Mesendoderm (in vitro differentiated cells): ENCODE measurements at regions not wholly inside any gene's neighbourhood (a gene's known extent, or its start where the extent isn't known, plus 50 kb on each side); places are given as distances from the start of the nearest gene placed in this dataset.
"Not testable (repeated sequence)": the region's sequence is repeated elsewhere in the genome, so short reads cannot be mapped to it uniquely, and the experiment has no call there.

Source experiments
- DNase-seq: peaks from one replicate; pipeline ENCODE4 v3.0.0; 2013
- H2AK5ac ChIP-seq: 2 replicates; pipeline ENCODE4 v1.6.1; 2013; ENCODE audit warnings: low read length, inconsistent platforms
- H2BK120ac ChIP-seq: 2 replicates; pipeline ENCODE4 v1.6.1; 2013; ENCODE audit warnings: low read depth, mild to moderate bottlenecking, low read length, moderate library complexity, mixed read lengths
- H2BK15ac ChIP-seq: replicated peaks from 2 replicates; pipeline ENCODE4 v1.6.1; 2013; ENCODE audit warnings: low read depth, mild to moderate bottlenecking, moderate library complexity
- H2BK5ac ChIP-seq: 2 replicates; pipeline ENCODE4 v1.6.1; 2013; ENCODE audit warnings: low read length, inconsistent platforms
- H3K18ac ChIP-seq: 2 replicates; pipeline ENCODE4 v1.6.1; 2013; ENCODE audit warnings: mild to moderate bottlenecking, low read length, mixed read lengths
- H3K23ac ChIP-seq: one replicate; pipeline ENCODE4 v1.6.1; 2013; ENCODE audit warnings: low read length
- H3K27ac ChIP-seq: 2 replicates; pipeline ENCODE4 v1.5.1; 2013; ENCODE audit warnings: low read depth, mild to moderate bottlenecking, inconsistent platforms, low read length, moderate library complexity
- H3K27me3 ChIP-seq: 2 replicates; pipeline ENCODE4 v1.6.1; 2013; ENCODE audit warnings: low read length, control low read depth, mild to moderate bottlenecking, inconsistent platforms; ENCODE audit not compliant: insufficient read depth, poor library complexity
- H3K36me3 ChIP-seq: 2 replicates; pipeline ENCODE4 v1.6.1; 2013; ENCODE audit warnings: low read length, inconsistent platforms; ENCODE audit not compliant: control insufficient read depth, insufficient read depth
- H3K4ac ChIP-seq: one replicate; pipeline ENCODE4 v1.6.1; 2013; ENCODE audit warnings: low read depth, mild to moderate bottlenecking, low read length, moderate library complexity
- H3K4me1 ChIP-seq: 2 replicates; pipeline ENCODE4 v1.6.1; 2013; ENCODE audit warnings: low read depth, low read length, inconsistent platforms; ENCODE audit not compliant: control insufficient read depth
- H3K4me2 ChIP-seq: 2 replicates; pipeline ENCODE4 v1.6.1; 2013; ENCODE audit warnings: low read length
- H3K4me3 ChIP-seq: 2 replicates; pipeline ENCODE4 v1.5.1; 2013; ENCODE audit warnings: mild to moderate bottlenecking, low read length
- H3K56ac ChIP-seq: one replicate; pipeline ENCODE4 v1.6.1; 2013; ENCODE audit warnings: low read length
- H3K79me1 ChIP-seq: 2 replicates; pipeline ENCODE4 v1.6.1; 2013; ENCODE audit warnings: low read length, inconsistent platforms
- H3K79me2 ChIP-seq: 2 replicates; pipeline ENCODE4 v1.6.1; 2013; ENCODE audit warnings: mild to moderate bottlenecking, low read length; ENCODE audit not compliant: control insufficient read depth, insufficient read depth
- H3K9ac ChIP-seq: 2 replicates; pipeline ENCODE4 v1.6.1; 2013; ENCODE audit warnings: low read length, inconsistent platforms
- H4K5ac ChIP-seq: one replicate; pipeline ENCODE4 v1.6.1; 2013; ENCODE audit warnings: low read length
- H4K8ac ChIP-seq: one replicate; pipeline ENCODE4 v1.6.1; 2013; ENCODE audit warnings: low read depth, mild to moderate bottlenecking, control low read depth, low read length, moderate library complexity
- WGBS: extraction: QIAGEN DNeasy Blood & Tissue Kit; methylation state at CpG from one replicate; pipeline ENCODE4 v1.1.7; 2013; ENCODE audit warnings: low lambda C conversion rate, missing lambda C conversion rate; ENCODE audit not compliant: insufficient coverage; ENCODE audit errors: extremely low coverage; 5-methylcytosine and 5-hydroxymethylcytosine counted together

DNA sequence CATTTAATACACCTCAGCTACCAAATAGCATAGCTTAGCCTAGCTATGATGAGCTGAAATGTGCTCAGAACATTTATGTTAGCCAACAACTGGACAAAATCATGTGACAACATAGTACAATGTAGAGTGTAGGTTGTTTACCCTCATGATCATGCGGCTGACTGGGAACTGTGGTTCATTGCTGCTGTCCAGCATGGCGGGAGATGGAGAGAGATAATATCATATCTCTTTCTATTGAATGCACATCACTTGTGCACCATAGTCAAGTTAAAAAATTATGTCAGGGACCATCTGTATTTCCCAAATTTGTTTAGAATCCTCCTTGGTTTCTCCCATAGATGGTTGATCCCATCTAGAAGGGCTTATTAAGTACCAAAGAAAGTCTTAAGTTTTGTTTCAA, 151.1 kb upstream of the ELL2 start:
- Histone ChIP-seq H3K23ac (no peak overlapping the region), H4K8ac (no peak overlapping the region), H2BK120ac (no peak overlapping the region), H2BK5ac (no peak overlapping the region), H3K4me1 (no peaks in the 10 kb centered on the region), H3K4me3 (no peak overlapping the region), H3K9ac (no peak overlapping the region), H3K56ac (no peak overlapping the region), H3K4me2 (no peak overlapping the region), H3K27ac (no peak overlapping the region), H3K27me3 (no peaks in the 10 kb centered on the region), H3K36me3 (no peaks in the 10 kb centered on the region), H3K18ac (no peak overlapping the region), H4K5ac (no peak overlapping the region), H3K79me1 (no peaks in the 10 kb centered on the region), H2AK5ac (no peak overlapping the region), H2BK15ac (no peak overlapping the region), H3K79me2 (no peaks in the 10 kb centered on the region), H3K4ac (no peak overlapping the region)
- no peak for DNase-seq
- no CpG with 5 or more reads among the region's 2 CpGs for WGBS

DNA sequence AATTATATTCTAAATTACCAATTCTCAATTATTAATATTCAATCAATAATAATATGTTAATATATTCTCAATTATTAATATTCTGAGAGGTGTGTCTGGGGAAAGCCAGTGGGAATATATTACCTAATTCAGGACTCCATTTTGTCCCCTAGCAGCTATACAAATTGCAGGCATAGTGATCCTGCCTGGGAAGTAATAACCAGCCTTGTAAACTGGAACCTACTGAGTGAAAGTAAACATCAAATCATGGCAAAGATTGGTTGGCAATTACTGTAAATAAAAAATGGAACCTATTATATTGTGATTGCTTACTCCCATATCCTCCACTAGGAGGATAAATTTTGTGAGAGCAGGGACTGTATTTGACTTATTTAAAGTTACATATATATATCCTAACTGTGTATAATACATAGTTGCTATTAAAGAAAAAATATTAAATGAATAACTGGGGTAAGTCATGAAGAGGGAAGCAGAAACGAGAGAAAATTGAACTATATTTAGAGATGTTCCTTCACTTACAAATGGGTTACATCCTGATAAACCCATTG, 150.5 kb upstream of the ELL2 start:
- DNase-seq: no peak
- Histone ChIP-seq H3K9ac (no peak overlapping the region), H2BK120ac (no peak overlapping the region), H3K4ac (no peak overlapping the region), H3K36me3 (no peaks in the 10 kb centered on the region), H3K23ac (no peak overlapping the region), H3K4me2 (no peak overlapping the region), H3K56ac (no peak overlapping the region), H3K79me2 (no peaks in the 10 kb centered on the region), H3K27ac (no peak overlapping the region), H3K4me1 (no peaks in the 10 kb centered on the region), H2AK5ac (no peak overlapping the region), H3K27me3 (no peaks in the 10 kb centered on the region), H3K18ac (no peak overlapping the region), H3K4me3 (no peak overlapping the region), H2BK5ac (no peak overlapping the region), H2BK15ac (no peak overlapping the region), H4K8ac (no peak overlapping the region), H3K79me1 (no peaks in the 10 kb centered on the region), H4K5ac (no peak overlapping the region)
- WGBS: no CpG with 5 or more reads among the region's 1 CpG

DNA sequence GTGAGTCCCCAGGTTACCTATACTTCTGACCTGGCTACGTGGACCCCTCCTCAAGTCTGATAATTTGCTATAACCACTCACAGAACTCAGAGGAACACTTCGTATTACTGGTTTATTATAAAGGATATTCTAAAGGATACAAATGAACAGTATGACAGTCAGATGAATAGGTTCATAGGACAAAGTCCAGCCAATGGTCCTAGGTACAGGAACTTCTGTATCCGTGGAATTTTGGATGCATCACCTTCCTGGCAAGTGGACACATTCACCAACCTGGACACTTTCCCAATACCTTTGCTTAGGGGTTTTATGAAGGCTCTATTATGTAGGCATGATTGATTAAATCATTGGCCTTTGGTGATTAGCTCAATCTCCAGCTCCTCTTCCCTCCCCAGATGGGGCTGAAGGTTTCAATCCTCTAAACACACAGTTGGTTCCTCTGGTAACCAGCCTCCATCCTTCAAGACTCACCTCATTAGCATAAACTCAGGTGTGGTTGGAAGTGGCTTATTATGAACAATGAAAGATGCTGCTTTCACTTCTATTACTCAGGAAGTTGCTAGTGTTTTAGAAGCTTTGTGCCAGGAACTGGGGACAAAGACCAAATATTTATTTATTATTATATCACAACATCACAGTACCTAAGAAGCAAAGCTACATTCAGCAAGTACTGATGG, 149.6 kb upstream of the ELL2 start:
- Histone ChIP-seq H3K27ac (no peak overlapping the region), H3K79me1 (no peaks in the 10 kb centered on the region), H3K36me3 (no peaks in the 10 kb centered on the region), H3K4me2 (no peak overlapping the region), H2BK15ac (no peak overlapping the region), H4K8ac (no peak overlapping the region), H3K27me3 (no peaks in the 10 kb centered on the region), H3K18ac (no peak overlapping the region), H3K79me2 (no peaks in the 10 kb centered on the region), H3K4me3 (no peak overlapping the region), H2BK120ac (no peak overlapping the region), H3K23ac (no peak overlapping the region), H3K56ac (no peak overlapping the region), H4K5ac (no peak overlapping the region), H3K9ac (no peak overlapping the region), H3K4me1 (no peaks in the 10 kb centered on the region), H3K4ac (no peak overlapping the region), H2BK5ac (no peak overlapping the region), H2AK5ac (no peak overlapping the region)
- no peak for DNase-seq
- WGBS: no CpG with 5 or more reads among the region's 3 CpGs

DNA sequence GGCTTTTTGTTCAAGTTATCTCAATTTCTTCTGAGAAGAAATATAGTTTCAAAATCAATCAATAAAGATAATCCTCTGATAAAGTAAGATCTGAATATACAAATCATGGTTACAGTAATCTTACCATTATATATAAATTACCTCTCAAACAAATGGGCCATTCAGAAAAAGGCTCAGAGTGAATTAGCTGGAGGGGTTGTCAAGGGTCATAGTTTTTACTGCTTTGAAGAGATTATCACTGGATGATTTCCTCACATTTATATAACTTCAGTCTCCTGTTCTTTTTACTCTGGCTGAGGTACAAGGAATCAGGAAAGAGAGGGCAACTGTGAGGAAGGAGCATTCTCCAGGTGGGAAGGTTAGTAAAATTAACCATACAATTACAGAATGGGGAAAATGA, 148.6 kb upstream of the ELL2 start:
- no peaks in the 10 kb centered on the region for H3K4me1 ChIP-seq
- H3K23ac ChIP-seq: no peak overlapping the region
- no peaks in the 10 kb centered on the region for H3K27me3 ChIP-seq
- H3K4me3 ChIP-seq: no peak overlapping the region
- H3K56ac ChIP-seq: no peak overlapping the region
- no peak overlapping the region for H3K9ac ChIP-seq
- no peak overlapping the region for H2AK5ac ChIP-seq
- DNase-seq: no peak
- no peak overlapping the region for H4K8ac ChIP-seq
- H3K79me1 ChIP-seq: no peaks in the 10 kb centered on the region
- H2BK15ac ChIP-seq: no peak overlapping the region
- H3K4me2 ChIP-seq: no peak overlapping the region
- no peak overlapping the region for H2BK120ac ChIP-seq
- H3K18ac ChIP-seq: no peak overlapping the region
- no peaks in the 10 kb centered on the region for H3K79me2 ChIP-seq
- no peaks in the 10 kb centered on the region for H3K36me3 ChIP-seq
- H3K27ac ChIP-seq: no peak overlapping the region
- H2BK5ac ChIP-seq: no peak overlapping the region
- no peak overlapping the region for H4K5ac ChIP-seq
- no peak overlapping the region for H3K4ac ChIP-seq

DNA sequence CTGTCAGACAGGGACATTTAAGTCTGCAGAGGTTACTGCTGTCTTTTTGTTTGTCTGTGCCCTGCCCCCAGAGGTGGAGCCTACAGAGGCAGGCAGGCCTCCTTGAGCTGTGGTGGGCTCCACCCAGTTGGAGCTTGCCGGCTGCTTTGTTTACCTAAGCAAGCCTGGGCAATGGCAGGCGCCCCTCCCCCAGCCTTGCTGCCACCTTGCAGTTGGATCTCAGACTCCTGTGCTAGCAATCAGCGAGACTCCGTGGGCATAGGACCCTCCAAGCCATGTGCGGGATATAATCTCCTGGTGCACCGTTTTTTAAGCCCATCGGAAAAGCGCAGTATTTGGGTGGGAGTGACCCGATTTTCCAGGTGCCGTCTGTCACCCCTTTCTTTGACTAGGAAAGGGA, 147.0 kb upstream of the ELL2 start:
- not testable (repeated sequence) for H3K27me3 ChIP-seq, H4K5ac ChIP-seq, H3K27ac ChIP-seq, H4K8ac ChIP-seq, H3K9ac ChIP-seq, H3K79me1 ChIP-seq, H3K4ac ChIP-seq, H2AK5ac ChIP-seq, H3K18ac ChIP-seq, H3K56ac ChIP-seq, H3K79me2 ChIP-seq, H3K4me1 ChIP-seq, H2BK120ac ChIP-seq, H3K4me2 ChIP-seq, H3K36me3 ChIP-seq, H3K23ac ChIP-seq, DNase-seq, H2BK5ac ChIP-seq, H2BK15ac ChIP-seq, H3K4me3 ChIP-seq
- WGBS: no CpG with 5 or more reads among the region's 10 CpGs

DNA sequence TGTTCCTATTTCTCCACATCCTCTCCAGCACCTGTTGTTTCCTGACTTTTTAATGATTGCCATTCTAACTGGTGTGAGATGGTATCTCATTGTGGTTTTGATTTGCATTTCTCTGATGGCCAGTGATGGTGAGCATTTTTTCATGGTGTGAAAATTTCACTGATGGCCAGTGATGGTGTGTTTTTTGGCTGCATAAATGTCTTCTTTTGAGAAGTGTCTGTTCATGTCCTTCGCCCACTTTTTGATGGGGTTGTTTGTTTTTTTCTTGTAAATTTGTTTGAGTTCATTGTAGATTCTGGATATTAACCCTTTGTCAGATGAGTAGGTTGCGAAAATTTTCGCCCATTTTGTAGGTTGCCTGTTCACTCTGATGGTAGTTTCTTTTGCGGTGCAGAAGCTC, 142.2 kb upstream of the ELL2 start:
- not testable (repeated sequence) for H3K79me1 ChIP-seq, H3K23ac ChIP-seq, H3K27ac ChIP-seq, H3K4ac ChIP-seq, H2BK120ac ChIP-seq, DNase-seq, H3K4me2 ChIP-seq, H3K18ac ChIP-seq, H3K4me1 ChIP-seq, H4K8ac ChIP-seq, H2AK5ac ChIP-seq, H2BK15ac ChIP-seq, H3K36me3 ChIP-seq, H4K5ac ChIP-seq, H3K27me3 ChIP-seq, H3K79me2 ChIP-seq, H3K4me3 ChIP-seq, H3K56ac ChIP-seq, H2BK5ac ChIP-seq, H3K9ac ChIP-seq
- WGBS: no CpG with 5 or more reads among the region's 4 CpGs
